HG03196 (cell line): ENCODE measurements at regions not wholly inside any gene's neighbourhood (a gene's known extent, or its start where the extent isn't known, plus 50 kb on each side); places are given as distances from the start of the nearest gene placed in this dataset.

Source experiments
- ATAC-seq: cut with Tn5 transposase; IDR thresholded peaks from one replicate; pipeline ENCODE4 v1.9.1; 2021; ENCODE audit not compliant: unreplicated experiment

DNA sequence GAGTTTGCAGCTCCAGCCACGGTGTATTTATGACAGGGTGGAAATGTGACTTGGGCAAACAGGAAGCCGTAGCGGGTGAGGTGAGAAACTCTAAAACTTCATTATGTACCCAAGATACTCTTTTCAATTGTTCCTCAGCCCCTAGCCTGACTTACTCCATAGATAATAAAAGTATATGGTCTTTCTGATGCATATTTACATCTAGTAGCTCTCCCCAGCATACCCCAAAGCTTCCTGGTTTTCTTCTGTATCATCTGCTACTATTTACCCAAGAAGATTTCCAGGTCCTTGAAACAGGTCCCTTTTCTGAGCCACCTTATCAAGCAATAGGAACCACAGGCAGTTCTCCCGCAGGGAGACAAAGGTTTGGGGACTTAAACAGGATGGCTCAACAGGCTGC is 201.5 kb upstream of the ESRRG start:
- ATAC-seq = no peak

DNA sequence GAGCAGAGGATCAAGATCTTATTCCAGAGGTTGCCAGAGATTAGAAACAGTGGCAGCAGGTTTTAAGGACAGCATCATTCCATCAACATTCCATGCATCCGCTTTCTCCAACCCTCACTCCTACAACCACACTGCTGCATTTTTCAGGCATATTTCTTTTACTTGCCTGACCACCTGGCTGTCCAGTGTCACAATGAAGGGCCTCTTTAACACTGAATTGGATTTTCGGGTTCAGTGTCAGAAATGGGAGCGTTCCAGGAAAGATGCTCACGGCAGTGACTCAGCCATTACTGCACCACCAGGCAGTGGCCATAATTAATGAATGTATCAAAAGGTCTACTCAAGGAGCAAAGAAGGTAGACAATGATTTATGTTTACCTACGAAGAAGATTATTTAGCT is 200.4 kb upstream of the ESRRG start:
- ATAC-seq = no peak

DNA sequence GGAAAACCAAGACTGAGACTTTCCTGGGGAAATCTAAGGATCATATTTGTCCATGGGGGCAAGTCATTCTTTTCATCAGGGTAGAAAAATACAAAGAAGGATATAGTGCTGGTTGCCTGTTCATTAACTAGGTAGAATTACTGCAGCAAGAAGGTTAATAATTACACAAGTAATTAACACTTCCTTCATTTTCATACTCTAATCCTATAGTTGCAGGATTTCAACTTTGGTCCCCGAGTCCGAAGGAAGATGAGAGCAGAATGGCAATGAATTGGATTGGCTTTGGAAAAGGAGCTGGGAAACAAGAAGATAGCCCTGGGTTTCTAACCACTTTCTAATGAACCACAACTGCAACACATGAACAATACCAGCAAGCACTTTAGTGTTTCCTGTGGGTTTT is 199.2 kb upstream of the ESRRG start:
- ATAC-seq = no peak

DNA sequence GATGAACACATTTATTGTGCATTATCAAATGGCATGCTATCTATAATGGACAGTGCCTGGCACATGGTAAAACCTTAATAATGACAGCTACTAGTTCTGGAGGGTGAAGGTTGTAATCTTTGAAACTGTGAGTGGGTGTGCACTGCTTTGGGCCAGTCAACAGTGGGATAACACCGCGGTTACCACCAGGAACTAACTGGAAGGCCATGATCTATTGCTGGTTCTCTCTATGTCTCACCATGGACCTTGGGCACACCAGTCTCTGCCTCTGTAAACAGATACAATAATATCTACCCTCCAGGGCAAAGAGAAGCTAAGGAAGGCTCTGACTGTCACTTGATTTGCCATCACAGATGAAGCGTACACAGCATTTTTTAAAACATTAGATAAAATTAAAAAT is 198.6 kb upstream of the ESRRG start:
- ATAC-seq = no peak

DNA sequence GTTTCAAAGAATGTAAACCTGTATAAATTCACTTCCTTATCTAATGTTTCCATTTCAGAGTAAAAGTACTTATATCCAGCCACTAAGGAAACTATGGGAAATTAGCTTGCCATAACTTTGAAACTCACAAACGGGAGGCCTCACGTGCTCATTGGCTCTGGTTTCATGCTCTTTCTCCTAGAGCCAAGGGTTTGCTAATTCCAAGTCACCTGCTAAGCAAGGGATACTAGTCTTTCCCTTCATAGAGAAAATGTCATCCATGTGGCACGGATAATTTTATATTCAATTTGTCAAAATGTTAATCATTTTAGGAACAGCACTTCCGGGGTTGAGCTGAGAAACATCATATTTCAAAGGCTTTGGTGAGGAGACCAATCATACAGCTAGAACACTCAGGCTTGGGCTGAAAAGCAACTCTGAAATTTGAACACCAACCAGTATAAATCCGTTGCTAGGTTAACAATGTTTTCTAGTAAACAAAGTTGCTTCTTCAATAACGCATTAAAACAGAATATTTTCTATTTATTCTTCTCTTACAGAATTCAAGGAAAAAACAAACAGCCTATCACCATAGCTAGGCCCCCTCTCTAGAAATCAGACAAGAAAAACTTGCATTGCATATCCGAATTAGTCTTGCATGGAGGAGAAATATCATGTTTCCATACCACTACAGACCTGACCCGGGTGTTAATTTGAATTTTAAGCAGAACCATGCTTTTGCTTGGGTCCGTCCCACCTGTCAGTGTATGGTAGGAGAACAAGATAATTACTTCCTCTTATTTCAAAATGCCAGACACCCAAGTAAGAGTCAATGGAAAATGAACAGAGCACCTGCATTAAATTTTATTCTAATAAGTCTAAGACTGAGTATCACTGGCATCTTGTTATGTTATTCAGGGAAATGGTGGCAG is 196.1 kb upstream of the ESRRG start:
- ATAC-seq = no peak

DNA sequence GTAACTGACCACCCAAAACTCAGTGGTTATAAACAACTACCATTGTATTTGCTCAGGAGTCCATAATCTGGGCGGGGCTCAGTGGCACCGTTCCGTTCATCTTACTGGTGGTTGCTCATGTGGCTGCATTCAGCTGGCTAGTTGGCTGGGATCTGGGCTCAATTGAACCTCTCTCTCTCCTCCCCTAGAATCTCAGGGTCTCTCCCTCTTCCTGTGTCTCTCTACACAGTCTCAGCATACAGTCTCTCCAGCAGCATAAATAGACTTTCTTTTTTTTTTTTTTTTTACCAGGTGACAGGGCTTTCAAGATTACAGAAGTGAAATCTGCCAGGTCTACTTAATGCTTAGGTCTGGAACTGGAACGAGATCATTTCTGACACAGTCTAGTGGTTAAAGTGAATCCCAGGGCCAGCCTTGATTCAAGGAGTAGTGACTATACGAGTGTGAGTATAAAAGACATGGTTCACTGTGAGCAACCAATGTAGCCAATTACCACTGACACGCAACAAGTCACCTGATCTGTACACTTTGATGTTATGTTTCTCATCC is 193.7 kb upstream of the ESRRG start:
- no peak for ATAC-seq

DNA sequence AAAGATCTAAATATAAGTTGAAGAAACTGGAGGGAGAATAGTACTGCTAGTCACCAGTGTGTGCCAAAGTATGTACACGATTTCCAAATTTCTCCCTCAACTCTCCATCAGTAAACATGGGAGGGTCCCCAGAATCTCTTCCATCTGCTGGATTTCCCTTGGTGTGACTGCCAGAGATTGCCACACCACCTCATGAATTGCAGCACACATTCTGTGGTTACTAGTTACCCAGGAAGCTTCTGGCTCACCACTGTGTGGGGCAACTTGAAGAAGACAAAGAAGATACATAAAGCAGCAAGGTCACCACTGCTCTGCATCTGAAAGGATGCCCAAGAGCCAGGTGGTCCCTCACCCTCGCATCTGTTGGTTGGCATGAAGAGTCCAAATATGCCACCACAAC is 191.7 kb upstream of the ESRRG start:
- no peak for ATAC-seq

DNA sequence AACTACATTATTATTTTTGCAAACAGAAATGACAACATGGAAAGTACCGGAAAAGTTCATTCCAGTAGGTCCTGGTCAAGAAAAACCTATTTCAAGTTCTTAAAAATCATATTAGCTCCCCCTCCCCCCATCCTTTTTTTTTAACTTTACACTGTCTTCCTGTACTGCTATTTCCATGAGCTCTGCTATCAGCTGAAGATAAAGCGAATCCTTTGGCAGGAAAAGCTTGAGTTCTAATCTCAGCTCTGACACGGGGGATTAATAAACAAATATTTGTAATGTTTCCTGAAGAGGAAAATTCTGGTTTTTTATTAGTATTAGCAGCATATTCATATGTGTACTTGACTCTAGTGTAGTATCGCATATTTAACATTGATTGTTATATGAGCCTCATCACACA is 190.7 kb upstream of the ESRRG start:
- ATAC-seq = no peak

DNA sequence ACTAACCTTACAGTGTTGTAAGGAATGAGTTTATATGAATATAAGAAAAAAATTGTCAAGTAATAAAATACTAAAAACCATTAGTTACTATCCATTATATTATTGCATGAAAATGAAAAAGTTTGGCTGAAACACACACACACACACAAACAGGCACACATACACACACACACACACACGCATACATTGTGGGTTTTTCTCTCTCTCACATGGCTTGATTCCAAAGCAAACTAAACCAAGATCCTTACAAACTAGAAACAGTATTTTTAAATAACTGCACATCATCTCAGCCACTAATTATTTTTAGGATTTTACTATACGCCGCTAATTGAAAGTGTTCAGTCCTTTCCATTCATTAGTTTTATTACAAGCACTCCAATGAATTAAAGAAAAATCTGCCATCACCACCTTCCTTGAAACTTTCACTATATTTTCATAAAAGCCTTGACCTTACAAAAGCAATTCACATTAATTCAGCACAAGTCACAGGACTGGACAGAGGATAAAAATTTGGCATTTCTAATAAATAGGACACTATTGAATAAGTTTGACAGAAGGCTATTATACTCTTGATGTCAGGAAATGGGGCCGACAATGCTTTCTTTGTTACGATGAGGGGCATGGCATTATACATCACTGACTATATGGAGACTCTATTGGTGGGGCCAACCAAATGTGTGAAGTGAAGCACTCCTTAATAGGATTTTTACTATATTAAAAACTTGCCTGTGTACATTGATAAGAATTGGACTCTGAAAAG is 187.0 kb upstream of the ESRRG start:
- ATAC-seq = no peak

DNA sequence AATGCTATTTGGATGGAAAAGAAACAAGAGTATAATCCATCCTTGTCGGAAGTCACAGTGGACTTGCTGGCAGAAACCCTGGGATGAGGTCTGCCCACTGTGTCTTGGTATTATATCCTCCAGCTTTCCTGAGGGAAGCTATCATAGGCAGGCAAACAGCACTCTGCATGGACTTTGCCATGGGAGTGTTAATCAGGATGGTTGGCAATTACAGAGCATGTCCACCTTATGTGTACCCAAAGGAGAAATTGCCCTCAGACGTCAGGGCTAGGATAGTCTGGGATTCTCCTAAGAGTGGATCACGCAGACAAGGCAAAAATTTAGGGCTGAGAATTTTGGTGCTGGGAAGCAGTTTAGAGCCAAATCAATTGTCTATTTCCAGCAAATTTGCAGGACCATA is 184.9 kb upstream of the ESRRG start:
- no peak for ATAC-seq

DNA sequence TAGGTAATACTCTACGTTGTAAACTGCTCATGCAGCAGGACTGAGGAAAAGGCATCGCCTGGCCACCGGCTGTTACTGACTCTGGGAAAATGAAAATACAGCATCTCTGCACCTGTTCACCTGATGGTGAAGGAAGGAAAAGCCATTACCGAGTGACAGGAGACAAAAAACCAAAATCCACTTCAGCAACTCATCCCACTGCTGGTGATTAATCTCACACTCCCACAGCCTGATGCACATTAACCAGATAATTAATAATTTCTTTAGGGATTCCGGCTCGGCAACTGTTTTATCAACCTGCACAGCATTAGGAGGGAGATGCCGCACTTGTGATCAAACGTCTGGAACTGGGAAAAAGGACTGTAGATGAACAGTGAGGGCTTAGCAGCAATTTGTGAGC is 183.9 kb upstream of the ESRRG start:
- ATAC-seq = no peak

DNA sequence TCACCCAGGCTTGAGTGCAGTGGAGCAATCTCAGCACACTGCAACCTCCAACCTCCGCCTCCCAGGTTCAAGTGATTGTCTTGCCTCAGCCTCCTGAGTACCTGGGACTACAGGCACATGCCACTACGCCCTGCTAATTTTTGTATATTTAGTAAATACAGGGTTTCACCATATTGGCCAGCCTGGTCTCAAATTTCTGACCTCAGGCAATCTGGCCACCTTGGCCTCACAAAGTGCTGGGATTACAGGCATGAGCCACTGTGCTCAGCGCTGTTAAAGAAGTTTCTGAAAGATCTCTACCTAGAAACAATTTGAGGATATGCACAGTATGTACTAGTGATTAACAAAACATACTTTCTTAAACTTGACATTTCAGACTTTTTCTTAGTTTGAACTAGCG is 182.6 kb upstream of the ESRRG start:
- no peak for ATAC-seq

DNA sequence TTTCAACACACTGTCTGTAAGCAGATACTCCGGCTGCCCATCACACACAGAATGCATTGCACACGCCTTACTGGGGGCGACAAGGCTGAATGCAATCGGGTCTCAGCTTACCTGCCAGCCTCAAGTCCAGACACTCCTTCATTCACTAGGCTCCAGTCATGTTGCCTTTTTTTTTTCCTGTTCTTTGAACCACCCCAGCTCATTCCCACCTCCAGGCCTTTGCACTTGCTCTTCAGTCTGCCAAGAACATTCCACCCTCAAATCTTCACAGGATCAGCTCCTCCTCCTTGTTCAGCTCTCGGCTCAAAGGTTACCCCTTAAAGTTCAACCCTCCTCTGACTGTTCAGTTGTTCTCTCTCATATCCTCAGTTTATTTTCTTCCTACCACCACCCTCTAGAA is 181.9 kb upstream of the ESRRG start:
- ATAC-seq = no peak

DNA sequence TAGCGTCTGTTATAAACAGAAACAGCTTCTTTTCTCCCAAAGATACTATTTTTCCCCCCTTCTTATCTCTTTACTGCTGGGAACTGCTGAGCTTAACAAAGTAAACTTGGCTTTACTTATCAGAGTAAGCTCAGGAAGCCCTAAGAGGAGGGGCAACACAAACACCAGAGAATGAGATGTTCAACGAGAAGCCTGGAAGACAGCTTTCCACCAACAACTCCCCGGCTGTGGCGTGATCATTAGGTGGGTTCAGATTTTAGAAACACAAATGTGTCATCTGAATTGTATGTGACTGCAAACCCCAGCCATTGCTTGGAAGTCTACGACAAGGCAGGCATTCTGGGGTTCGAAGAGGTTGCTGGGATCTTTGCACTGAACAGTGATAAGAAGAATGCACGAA is 181.2 kb upstream of the ESRRG start:
- ATAC-seq = no peak

DNA sequence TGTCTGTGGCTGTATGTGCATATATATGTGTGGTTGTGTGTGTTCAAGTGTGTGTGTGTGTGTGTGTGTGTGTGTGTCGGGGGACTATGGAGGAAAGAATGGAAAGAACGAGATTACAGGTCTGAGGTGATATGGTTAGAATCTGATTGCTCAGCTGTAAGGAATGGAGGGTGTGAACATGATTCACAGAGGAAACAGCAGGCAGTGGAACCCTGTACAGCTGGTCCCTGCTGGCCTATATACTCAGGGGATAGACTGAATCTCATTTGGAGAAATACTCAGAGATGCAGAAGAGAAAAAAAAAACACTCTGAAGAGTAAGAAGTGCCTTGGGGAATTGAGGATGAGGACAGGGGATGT is 180.1 kb upstream of the ESRRG start:
- ATAC-seq = no peak

DNA sequence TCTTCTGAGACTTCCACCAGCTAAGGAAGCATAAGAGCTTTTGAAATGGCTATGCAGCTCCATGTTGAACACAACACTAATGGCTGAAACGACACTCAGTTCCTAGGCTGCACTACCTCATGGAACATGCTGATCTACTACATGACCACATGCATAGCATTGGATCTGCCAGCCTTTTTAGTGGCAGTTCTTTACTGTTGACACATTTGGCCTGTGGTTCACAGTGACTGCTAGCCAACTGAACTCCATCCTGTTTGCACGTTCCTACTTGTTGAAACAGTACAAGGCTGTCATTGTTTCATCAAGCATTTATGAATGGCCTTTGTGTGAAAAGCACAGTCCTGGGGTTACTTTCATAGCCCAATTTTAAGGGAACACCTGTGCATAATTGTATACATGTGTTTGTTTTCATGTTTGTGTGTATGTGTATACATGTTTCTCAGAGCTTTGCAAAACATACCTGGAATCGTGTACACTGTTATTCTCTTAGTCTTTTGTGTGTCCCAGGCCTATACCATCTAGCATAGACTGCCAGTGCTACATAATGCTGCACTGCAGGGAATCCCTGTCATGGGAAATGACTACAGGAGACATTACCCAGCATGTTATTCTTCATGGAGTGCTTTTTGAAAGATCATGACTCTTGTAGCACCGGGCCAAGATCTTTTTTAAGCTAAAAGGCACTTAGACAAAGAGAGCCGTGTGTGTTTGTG is 179.6 kb upstream of the ESRRG start:
- no peak for ATAC-seq

DNA sequence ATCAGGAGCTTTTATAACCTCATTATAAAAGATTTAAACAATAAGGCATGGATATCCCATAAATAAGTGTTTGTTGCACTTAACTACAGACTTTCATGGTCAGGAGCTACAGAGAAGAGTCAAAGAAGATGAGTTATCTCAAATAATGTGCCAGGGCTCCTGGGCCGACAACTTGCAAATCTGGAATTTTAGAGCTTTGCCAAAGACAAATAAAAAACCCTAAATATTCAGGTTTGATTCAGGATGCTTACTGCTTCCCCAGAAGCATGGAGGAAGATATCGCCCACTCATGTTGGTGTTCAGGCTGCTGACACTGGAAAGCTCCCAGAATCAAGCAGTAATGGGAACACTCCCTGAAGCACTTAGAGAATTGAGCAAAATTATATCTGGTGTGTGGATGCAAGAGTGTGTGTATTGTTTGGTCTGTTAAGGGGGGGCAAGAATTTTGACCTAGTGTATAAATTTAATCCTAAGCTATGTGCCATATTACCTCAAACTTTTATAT is 176.9 kb upstream of the ESRRG start:
- no peak for ATAC-seq

DNA sequence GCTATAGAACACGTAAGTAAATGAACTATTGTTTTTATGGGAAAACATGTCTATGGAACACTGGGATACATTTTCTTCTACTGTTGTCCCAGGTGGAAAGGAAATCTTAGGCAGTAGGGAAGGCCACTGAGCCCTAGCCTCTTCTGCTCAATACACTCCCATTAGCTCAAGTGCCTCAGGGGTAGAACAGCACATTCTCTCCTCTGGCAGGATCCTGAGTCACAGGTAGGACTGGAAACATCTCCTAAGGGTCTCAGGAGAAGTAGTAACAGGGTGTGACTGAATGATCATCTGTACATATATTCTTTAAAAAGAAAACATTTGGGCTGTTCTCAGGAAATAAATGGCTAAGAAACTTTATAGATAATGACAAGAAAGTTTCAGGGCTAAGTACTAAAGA is 175.6 kb upstream of the ESRRG start:
- ATAC-seq = no peak

DNA sequence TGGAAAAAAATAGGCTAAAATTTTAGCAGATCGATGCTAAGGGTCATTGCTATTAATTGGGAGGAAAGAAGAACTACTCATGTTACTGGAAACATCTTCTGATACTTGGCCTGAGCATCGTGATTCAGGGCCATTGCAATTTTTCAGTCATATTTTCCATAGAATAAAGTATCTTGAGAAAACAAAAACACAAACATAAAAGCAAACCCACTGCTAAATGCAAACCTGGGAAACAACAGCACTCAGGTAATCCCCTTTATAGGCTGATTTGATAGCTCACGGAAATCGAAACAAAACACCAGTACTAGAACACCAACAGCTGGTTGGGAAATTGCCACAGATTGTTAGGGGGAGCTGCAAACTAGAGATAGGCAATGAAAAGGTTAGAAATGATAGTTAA is 172.9 kb upstream of the ESRRG start:
- ATAC-seq = no peak

DNA sequence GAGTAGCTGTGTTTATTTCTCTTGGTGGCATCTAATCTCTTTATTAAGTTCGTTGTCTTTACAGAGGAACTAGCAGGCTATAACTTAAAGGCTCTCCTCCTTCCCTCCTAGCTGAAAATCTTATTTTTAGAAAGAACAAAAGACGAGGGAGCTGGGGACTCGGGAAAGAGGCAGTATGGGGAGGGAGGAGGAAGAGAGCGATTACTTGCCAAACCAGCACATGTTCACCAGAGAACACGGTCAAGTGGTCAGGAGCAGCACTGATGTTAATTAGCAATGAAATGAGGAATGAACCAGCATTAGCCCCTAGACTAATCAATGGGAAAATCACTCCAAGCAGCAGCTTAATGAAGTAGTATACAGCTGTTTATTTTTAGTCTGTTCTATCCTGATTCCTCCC is 171.3 kb upstream of the ESRRG start:
- ATAC-seq = no peak

DNA sequence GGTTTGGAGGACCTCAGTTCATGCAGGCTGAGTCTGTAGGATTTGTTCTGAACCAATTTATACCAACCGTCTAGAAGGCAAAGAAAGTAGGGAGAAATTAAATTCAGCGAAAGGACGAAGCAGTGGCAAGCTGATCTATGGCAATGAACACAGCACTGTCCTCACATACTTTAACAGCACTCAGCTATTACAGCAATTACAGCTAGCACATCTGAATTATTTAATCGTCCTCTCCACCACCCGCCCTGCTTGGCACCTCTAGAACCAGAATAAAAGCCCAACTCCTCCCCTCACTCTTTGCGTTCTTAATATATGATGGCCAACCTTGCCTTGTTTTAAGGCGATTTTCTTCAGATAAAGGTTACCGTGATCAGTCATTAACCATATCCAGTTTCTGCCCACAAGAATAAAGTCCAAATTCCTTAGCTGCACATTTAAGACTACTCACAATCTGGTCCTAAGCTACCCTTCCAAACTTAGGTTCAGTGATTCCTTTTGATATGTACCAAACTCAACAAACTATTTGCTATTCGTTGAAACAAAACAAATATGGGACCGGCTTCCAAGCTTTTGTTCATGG is 169.4 kb upstream of the ESRRG start:
- ATAC-seq = no peak
